Activated T-cell treated with anti-CD3 and anti-CD28 coated beads, Interleukin-2, amount 50 U/mL, for 1 hour (primary cell): ENCODE measurements at regions not wholly inside any gene's neighbourhood (a gene's known extent, or its start where the extent isn't known, plus 50 kb on each side); places are given as distances from the start of the nearest gene placed in this dataset.

Source experiments
- DNase-seq: peaks from one replicate; pipeline ENCODE4 v3.0.0-alpha.2; 2020

GRCh38 chrX:25213611-25214010, 197.8 kb upstream of the ARX start:
- DNase-seq: no peak

DNA sequence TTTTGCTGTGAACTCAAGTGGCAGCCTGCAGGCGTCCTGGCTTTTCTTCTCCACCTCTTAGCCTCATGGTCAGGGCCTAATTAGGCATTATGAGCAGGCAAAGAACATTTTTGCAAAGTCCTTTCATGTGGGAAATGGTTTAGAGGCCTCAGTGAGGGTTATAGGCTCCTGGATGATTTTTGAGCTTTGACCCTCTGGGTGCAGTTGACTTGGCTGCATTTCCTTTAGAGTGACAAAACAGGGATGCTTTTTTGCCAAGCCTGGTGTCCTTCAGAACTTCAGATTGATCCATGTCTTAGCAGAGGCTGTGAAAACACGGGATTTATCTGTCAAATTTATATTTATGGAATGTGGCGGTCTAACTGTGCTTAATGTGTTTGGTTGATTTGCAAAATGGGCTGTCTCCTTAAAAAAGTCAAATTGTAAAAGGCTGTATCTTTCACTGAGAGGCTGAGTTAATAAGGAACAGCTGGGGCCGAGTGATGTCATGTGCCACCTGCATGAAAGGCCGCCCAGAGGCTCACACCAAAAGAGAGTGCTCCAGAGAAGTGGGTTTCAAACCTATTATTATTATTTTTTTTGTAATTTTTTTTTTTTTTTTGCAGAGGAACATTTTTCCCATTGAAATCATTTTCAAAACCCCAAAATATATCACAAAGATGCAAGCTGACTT, 192.2 kb upstream of the ARX start:
- no peak for DNase-seq

DNA sequence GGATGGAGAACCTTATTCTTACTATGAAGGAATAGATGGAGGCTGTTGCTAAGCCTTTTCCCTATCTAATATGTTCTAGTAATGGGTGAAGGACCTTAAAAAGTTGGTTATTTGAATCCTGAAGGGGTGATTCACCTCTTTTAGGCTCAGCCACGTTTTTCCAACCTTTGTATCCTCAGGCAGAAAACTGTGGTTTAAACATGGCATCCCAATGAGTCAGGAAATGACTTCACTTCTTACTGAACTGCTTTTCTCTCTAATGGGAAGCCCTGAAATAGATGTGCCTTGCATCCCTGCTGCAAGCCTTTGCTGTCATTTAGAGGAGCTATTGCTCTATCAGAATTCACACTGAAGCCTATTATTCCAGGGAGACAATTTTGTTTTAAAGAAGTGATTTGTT, 191.0 kb upstream of the ARX start:
- no peak for DNase-seq

DNA sequence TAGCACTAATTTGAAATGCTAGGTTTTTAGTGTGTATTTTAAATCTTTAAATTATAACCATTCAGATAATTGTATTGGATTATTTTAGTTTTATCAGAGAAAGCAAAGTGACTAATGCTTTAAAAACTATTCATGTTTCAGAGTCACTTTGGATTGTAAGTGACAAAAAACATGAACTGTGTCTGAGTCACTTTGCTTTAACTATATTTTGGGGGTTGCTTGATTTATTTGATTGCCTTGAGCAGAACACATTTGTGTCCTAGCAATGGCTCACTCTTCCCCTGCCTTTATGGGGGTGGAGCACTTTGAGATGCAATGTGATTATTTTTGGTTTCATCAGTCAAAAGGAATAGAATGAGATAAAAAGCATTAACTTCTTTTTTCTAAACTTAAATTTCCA, 188.4 kb upstream of the ARX start:
- no peak for DNase-seq

DNA sequence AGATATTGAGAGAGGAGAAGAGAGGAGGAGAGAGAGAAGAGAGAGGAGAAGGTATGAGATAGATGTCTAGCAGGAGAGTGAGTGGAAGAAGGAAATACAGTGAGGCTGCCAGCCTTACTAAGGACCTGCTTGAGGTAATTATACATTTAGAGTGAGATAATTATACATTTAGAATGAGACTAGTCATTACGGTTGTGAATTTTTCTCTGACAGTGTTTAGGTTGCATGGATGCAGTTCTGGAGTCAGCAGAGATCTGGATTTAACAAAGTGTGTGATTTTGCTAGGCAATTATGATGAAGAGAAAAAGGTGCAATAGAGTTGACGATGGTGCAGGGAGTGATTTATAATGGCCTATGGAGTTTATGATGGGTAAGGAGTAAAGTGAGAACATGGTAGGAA, 187.1 kb upstream of the ARX start:
- DNase-seq: no peak

- DNase-seq: no peak
Observed at GRCh38 chrX:25198891-25199290, 183.1 kb upstream of the ARX start.

GRCh38 chrX:25198253-25198652, 182.5 kb upstream of the ARX start:
- DNase-seq: no peak

- no peak for DNase-seq
Observed at GRCh38 chrX:25196221-25196620, 180.5 kb upstream of the ARX start.

GRCh38 chrX:25191403-25191802, 175.6 kb upstream of the ARX start:
- DNase-seq: no peak

- no peak for DNase-seq
Observed at GRCh38 chrX:25181775-25182174, 166.0 kb upstream of the ARX start.

GRCh38 chrX:25180242-25180641, 164.5 kb upstream of the ARX start:
- no peak for DNase-seq

DNA sequence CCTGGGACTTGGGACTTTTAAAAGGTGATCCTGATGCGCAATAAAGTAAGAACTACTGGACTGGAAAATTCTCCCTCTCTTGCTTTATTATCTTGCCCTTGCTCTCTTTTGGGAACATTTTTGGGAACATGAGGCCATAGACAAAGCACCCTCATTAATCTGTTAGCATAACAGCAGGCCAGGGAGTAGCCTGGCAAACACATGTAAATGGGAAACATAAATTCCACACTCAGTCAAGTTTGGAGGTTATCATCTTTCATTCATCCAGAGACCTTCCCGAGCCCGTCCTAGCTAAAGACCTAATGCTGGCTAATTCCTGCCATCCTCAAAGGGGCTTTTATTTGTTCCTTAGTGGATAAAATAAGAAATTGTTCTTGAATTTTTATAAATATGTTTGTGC, 162.8 kb upstream of the ARX start:
- DNase-seq: no peak

- no peak for DNase-seq
Observed at GRCh38 chrX:25175743-25176142, 160.0 kb upstream of the ARX start.

- DNase-seq: no peak
Observed at GRCh38 chrX:25175171-25175570, 159.4 kb upstream of the ARX start.

- DNase-seq: no peak
Observed at GRCh38 chrX:25166546-25166945, 150.8 kb upstream of the ARX start.

- DNase-seq: no peak
Observed at GRCh38 chrX:25166145-25166544, 150.4 kb upstream of the ARX start.

GRCh38 chrX:25158635-25159034, 142.9 kb upstream of the ARX start:
- no peak for DNase-seq

DNA sequence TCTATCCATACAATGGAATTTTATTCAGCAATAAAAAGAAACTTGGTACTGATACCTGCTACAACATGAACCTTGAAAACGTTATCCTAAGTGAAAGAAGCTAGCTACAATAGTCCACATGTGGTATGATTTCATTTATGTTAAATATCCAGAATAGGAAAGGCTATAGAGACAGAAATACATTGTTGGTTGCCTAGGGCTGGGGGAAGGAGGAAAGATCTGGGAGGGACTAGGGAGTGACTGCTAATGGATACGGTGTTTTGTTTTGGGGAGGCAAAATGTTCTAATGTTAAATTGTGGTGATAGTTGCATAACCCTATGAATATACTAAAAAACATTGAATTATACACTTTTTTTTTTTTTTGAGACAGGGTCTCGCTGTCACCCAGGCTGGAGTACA, 141.1 kb upstream of the ARX start:
- no peak for DNase-seq

DNA sequence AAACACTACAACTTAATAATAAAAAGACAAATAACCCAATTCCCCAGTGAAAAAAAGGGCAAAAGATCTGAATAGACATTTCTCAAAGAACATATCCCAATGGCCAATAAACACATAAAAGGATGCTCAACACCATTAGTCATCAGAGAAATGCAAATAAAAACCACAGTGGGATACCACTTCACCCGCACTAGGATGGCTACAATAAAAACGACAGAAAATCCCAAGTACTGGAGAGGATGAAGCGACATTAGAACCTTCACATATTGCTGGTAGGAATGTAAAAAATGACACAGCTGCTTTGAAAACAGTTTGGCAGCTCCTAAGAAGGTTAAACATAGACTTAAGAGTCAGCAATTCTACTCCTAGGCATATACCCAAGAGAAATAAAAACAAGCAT, 140.6 kb upstream of the ARX start:
- no peak for DNase-seq

DNA sequence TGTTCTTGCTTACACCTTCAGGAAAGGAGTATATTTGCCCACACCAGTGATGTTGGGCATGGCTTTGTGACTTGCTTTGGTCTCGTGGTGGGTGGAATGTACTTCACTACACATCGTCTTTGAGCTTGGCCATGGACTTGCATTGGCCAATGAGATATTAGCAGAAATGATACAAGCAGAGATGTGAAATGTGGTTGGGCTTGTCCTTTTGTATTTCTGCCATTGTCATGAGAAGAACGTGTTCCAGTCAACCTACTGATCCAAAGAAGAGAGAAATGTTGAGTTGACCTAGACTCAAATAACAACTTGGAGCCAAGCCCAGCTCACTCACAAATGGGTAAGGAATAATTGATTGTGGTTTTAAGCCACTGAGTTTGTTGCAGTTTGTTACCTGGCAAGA, 138.4 kb upstream of the ARX start:
- no peak for DNase-seq

- DNase-seq: no peak
Observed at GRCh38 chrX:25151749-25152148, 136.0 kb upstream of the ARX start.

GRCh38 chrX:25144043-25144940, 128.5 kb upstream of the ARX start:
- peak; percentile 21 for DNase-seq

DNA sequence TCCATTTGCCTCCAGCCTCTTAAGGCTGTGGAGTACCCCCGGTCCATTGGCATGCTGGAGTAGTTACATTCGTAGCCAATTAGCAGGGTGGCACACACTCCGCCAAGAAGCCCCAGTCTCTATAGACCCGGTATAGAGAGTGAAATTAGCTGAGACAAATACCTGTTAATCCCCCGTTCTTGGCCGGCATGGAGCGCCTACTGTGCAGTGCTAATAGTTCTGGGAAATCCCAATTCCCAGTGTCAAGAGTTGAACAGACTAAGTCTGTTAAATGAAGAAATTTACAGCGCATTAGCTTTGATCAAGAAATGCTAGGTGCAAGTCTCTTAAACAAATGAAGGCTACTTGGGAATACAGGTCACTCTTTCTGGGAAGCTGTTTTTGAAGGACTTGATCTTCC, 127.8 kb upstream of the ARX start:
- DNase-seq: no peak

GRCh38 chrX:25141684-25142083, 125.9 kb upstream of the ARX start:
- DNase-seq: no peak

DNA sequence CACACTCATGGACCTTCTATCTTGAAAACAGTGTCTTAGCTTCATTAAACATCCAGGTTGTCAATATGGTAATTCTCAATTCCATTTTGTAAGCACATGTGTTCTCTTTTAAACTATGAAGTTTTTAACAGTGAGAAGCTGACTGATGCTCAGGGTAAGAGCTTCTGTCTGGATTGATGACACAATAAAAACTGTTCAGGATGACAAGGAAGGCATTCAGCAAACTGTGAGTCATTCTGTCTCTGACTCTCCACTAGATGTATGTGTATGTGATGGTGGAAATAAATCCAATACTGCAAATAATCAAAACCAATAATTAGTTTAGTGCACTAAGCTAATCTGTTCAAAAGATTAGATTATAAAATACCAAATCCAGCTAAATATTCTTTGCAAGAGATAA, 115.3 kb upstream of the ARX start:
- no peak for DNase-seq
